ENCODE measurements at regions not wholly inside any gene's neighbourhood (a gene's known extent, or its start where the extent isn't known, plus 50 kb on each side); places are given as distances from the start of the nearest gene placed in this dataset.
"Not testable (repeated sequence)": the region's sequence is repeated elsewhere in the genome, so short reads cannot be mapped to it uniquely, and the experiment has no call there.

- no peak overlapping the region for H3K9ac ChIP-seq (ENCODE audit: insufficient read length, low read depth)
- TF ChIP-seq YY1 (IDR thresholded peaks at IDR 0.05; ENCODE audit: insufficient read depth, insufficient read length) = no peak
- no peak for TF ChIP-seq ZNF274 (IDR thresholded peaks at IDR 0.05; ENCODE audit: low read depth, low read length)
- TF ChIP-seq SUZ12 (IDR thresholded peaks at IDR 0.05; ENCODE audit: extremely low read depth, insufficient read depth, insufficient read length) = no peak
- no peaks in the 10 kb centered on the region for H3K36me3 ChIP-seq (ENCODE audit: insufficient read depth, insufficient read length, low read length)
- peaks cover 20% of the 10 kb centered on the region for H3K9me3 ChIP-seq (ENCODE audit: insufficient read depth, low read length)
- no peak for DNase-seq (ENCODE audit: low read depth, low spot score)
- H3K27me3 ChIP-seq (ENCODE audit: insufficient read depth, insufficient read length) = no peaks in the 10 kb centered on the region
- no peak overlapping the region for H3K4me3 ChIP-seq (ENCODE audit: insufficient read length, low read depth)
- H3K4me1 ChIP-seq (ENCODE audit: insufficient read depth, insufficient read length) = no peaks in the 10 kb centered on the region
Measured at GRCh38 chr2:8558956-8559355, 122.9 kb upstream of the ID2 start.

- H3K4me3 ChIP-seq (ENCODE audit: insufficient read length, low read depth) = no peak overlapping the region
Measured at GRCh38 chr2:8559805-8560204, 122.1 kb upstream of the ID2 start.

GRCh38 chr2:8561692-8562091 lies 120.2 kb upstream of the ID2 start:
- not testable (repeated sequence) for DNase-seq (ENCODE audit: low read depth, low spot score); H3K36me3 ChIP-seq (ENCODE audit: insufficient read depth, insufficient read length, low read length); H3K9ac ChIP-seq (ENCODE audit: insufficient read length, low read depth); H3K4me1 ChIP-seq (ENCODE audit: insufficient read depth, insufficient read length); H3K4me3 ChIP-seq (ENCODE audit: insufficient read length, low read depth); H3K27me3 ChIP-seq (ENCODE audit: insufficient read depth, insufficient read length)
- peaks cover 20% of the 10 kb centered on the region for H3K9me3 ChIP-seq (ENCODE audit: insufficient read depth, low read length)

More at GRCh38 chr2:8559805-8560204, 122.1 kb upstream of the ID2 start:
- Histone ChIP-seq H3K9ac (ENCODE audit: insufficient read length, low read depth) (no peak overlapping the region), H3K36me3 (ENCODE audit: insufficient read depth, insufficient read length, low read length) (no peaks in the 10 kb centered on the region), H3K27me3 (ENCODE audit: insufficient read depth, insufficient read length) (no peaks in the 10 kb centered on the region), H3K4me1 (ENCODE audit: insufficient read depth, insufficient read length) (no peaks in the 10 kb centered on the region), H3K9me3 (ENCODE audit: insufficient read depth, low read length) (peaks cover 20% of the 10 kb centered on the region)
- no peak for DNase-seq (ENCODE audit: low read depth, low spot score)
- TF ChIP-seq SUZ12 (IDR thresholded peaks at IDR 0.05; ENCODE audit: extremely low read depth, insufficient read depth, insufficient read length) = no peak
- TF ChIP-seq ZNF274 (IDR thresholded peaks at IDR 0.05; ENCODE audit: low read depth, low read length) = no peak
- TF ChIP-seq YY1 (IDR thresholded peaks at IDR 0.05; ENCODE audit: insufficient read depth, insufficient read length) = no peak

GRCh38 chr2:8563814-8564474 lies 117.9 kb upstream of the ID2 start:
- H3K9ac ChIP-seq (ENCODE audit: insufficient read length, low read depth) = no peak overlapping the region
- H3K4me1 ChIP-seq (ENCODE audit: insufficient read depth, insufficient read length) = no peaks in the 10 kb centered on the region
- H3K4me3 ChIP-seq (ENCODE audit: insufficient read length, low read depth) = no peak overlapping the region
- H3K9me3 ChIP-seq (ENCODE audit: insufficient read depth, low read length) = peaks cover 12% of the 10 kb centered on the region
- TF ChIP-seq SUZ12 (IDR thresholded peaks at IDR 0.05; ENCODE audit: extremely low read depth, insufficient read depth, insufficient read length) (no peak), ZNF274 (IDR thresholded peaks at IDR 0.05; ENCODE audit: low read depth, low read length) (no peak), YY1 (IDR thresholded peaks at IDR 0.05; ENCODE audit: insufficient read depth, insufficient read length) (no peak)
- no peaks in the 10 kb centered on the region for H3K27me3 ChIP-seq (ENCODE audit: insufficient read depth, insufficient read length)
- DNase-seq (ENCODE audit: low read depth, low spot score) = no peak
- H3K36me3 ChIP-seq (ENCODE audit: insufficient read depth, insufficient read length, low read length) = no peaks in the 10 kb centered on the region

GRCh38 chr2:8564475-8564874 lies 117.4 kb upstream of the ID2 start:
- DNase-seq (ENCODE audit: low read depth, low spot score) = no peak
- Histone ChIP-seq H3K9ac (ENCODE audit: insufficient read length, low read depth) (no peak overlapping the region), H3K36me3 (ENCODE audit: insufficient read depth, insufficient read length, low read length) (no peaks in the 10 kb centered on the region), H3K27me3 (ENCODE audit: insufficient read depth, insufficient read length) (no peaks in the 10 kb centered on the region), H3K4me3 (ENCODE audit: insufficient read length, low read depth) (no peak overlapping the region), H3K9me3 (ENCODE audit: insufficient read depth, low read length) (peaks cover 8% of the 10 kb centered on the region; the same call in 1 of the 2 replicates), H3K4me1 (ENCODE audit: insufficient read depth, insufficient read length) (no peaks in the 10 kb centered on the region)
- TF ChIP-seq ZNF274 (IDR thresholded peaks at IDR 0.05; ENCODE audit: low read depth, low read length) (no peak), SUZ12 (IDR thresholded peaks at IDR 0.05; ENCODE audit: extremely low read depth, insufficient read depth, insufficient read length) (no peak), YY1 (IDR thresholded peaks at IDR 0.05; ENCODE audit: insufficient read depth, insufficient read length) (no peak)

- peaks cover 8% of the 10 kb centered on the region; the same call in 1 of the 2 replicates for H3K9me3 ChIP-seq (ENCODE audit: insufficient read depth, low read length)
- H3K9ac ChIP-seq (ENCODE audit: insufficient read length, low read depth) = no peak overlapping the region
- no peak for DNase-seq (ENCODE audit: low read depth, low spot score)
- TF ChIP-seq YY1 (IDR thresholded peaks at IDR 0.05; ENCODE audit: insufficient read depth, insufficient read length) = no peak
- TF ChIP-seq SUZ12 (IDR thresholded peaks at IDR 0.05; ENCODE audit: extremely low read depth, insufficient read depth, insufficient read length) = no peak
- no peak for TF ChIP-seq ZNF274 (IDR thresholded peaks at IDR 0.05; ENCODE audit: low read depth, low read length)
- H3K27me3 ChIP-seq (ENCODE audit: insufficient read depth, insufficient read length) = no peaks in the 10 kb centered on the region
- H3K4me1 ChIP-seq (ENCODE audit: insufficient read depth, insufficient read length) = no peaks in the 10 kb centered on the region
- no peak overlapping the region for H3K4me3 ChIP-seq (ENCODE audit: insufficient read length, low read depth)
- H3K36me3 ChIP-seq (ENCODE audit: insufficient read depth, insufficient read length, low read length) = no peaks in the 10 kb centered on the region
Measured at GRCh38 chr2:8565399-8566154, 116.3 kb upstream of the ID2 start.

- Histone ChIP-seq H3K4me3 (ENCODE audit: insufficient read length, low read depth) (no peak overlapping the region), H3K36me3 (ENCODE audit: insufficient read depth, insufficient read length, low read length) (no peaks in the 10 kb centered on the region), H3K9me3 (ENCODE audit: insufficient read depth, low read length) (peaks cover 8% of the 10 kb centered on the region; the same call in 1 of the 2 replicates), H3K4me1 (ENCODE audit: insufficient read depth, insufficient read length) (no peaks in the 10 kb centered on the region), H3K27me3 (ENCODE audit: insufficient read depth, insufficient read length) (no peaks in the 10 kb centered on the region), H3K9ac (ENCODE audit: insufficient read length, low read depth) (no peak overlapping the region)
- no peak for DNase-seq (ENCODE audit: low read depth, low spot score)
- TF ChIP-seq ZNF274 (IDR thresholded peaks at IDR 0.05; ENCODE audit: low read depth, low read length) (no peak), YY1 (IDR thresholded peaks at IDR 0.05; ENCODE audit: insufficient read depth, insufficient read length) (no peak), SUZ12 (IDR thresholded peaks at IDR 0.05; ENCODE audit: extremely low read depth, insufficient read depth, insufficient read length) (no peak)
Measured at GRCh38 chr2:8566155-8566670, 115.6 kb upstream of the ID2 start.

All from NT2/D1 (cell line).